ENCODE measurements at regions not wholly inside any gene's neighbourhood (a gene's known extent, or its start where the extent isn't known, plus 50 kb on each side); places are given as distances from the start of the nearest gene placed in this dataset.

GRCh38 chr7:25809441-25809840 is 342.6 kb upstream of the NFE2L3 start:
- Histone ChIP-seq H3K9me3 (replicated peaks) (no peaks in the 10 kb centered on the region), H3K4me1 (no peaks in the 10 kb centered on the region), H3K4me3 (no peak overlapping the region), H3K27me3 (ENCODE audit: low read depth) (peaks cover 4% of the 10 kb centered on the region), H3K36me3 (no peaks in the 10 kb centered on the region), H3K27ac (replicated peaks) (no peak overlapping the region)
- intact Hi-C loops (cut with micrococcal nuclease), result no loop called here
- no peak for TF ChIP-seq CTCF (IDR thresholded peaks at IDR 0.05; ENCODE audit: borderline replicate concordance)
- no peak for DNase-seq

- Histone ChIP-seq H3K27ac (replicated peaks) (no peak overlapping the region), H3K4me3 (no peak overlapping the region), H3K9me3 (replicated peaks) (no peaks in the 10 kb centered on the region), H3K4me1 (no peaks in the 10 kb centered on the region), H3K27me3 (ENCODE audit: low read depth) (peaks cover 4% of the 10 kb centered on the region), H3K36me3 (no peaks in the 10 kb centered on the region)
- DNase-seq, result no peak
- intact Hi-C loops (cut with micrococcal nuclease), result no loop called here
- TF ChIP-seq CTCF (IDR thresholded peaks at IDR 0.05; ENCODE audit: borderline replicate concordance), result no peak
Observed at GRCh38 chr7:25812086-25812850, 339.7 kb upstream of the NFE2L3 start.

GRCh38 chr7:25813381-25813780 is 338.6 kb upstream of the NFE2L3 start:
- Histone ChIP-seq H3K4me3 (no peak overlapping the region), H3K27me3 (ENCODE audit: low read depth) (no peaks in the 10 kb centered on the region), H3K36me3 (no peaks in the 10 kb centered on the region), H3K27ac (replicated peaks) (no peak overlapping the region), H3K9me3 (replicated peaks) (no peaks in the 10 kb centered on the region), H3K4me1 (no peaks in the 10 kb centered on the region)
- no peak for DNase-seq
- intact Hi-C loops (cut with micrococcal nuclease), result no loop called here
- no peak for TF ChIP-seq CTCF (IDR thresholded peaks at IDR 0.05; ENCODE audit: borderline replicate concordance)

GRCh38 chr7:25815711-25816110 is 336.3 kb upstream of the NFE2L3 start:
- intact Hi-C loops (cut with micrococcal nuclease), result no loop called here
- DNase-seq, result no peak

GRCh38 chr7:25820432-25821040 is 331.5 kb upstream of the NFE2L3 start:
- H3K27ac ChIP-seq (replicated peaks), result no peak overlapping the region

More at GRCh38 chr7:25815711-25816110, 336.3 kb upstream of the NFE2L3 start:
- Histone ChIP-seq H3K36me3 (no peaks in the 10 kb centered on the region), H3K9me3 (replicated peaks) (no peaks in the 10 kb centered on the region), H3K27ac (replicated peaks) (no peak overlapping the region), H3K27me3 (ENCODE audit: low read depth) (peaks cover 4% of the 10 kb centered on the region), H3K4me3 (no peak overlapping the region), H3K4me1 (no peaks in the 10 kb centered on the region)
- TF ChIP-seq CTCF (IDR thresholded peaks at IDR 0.05; ENCODE audit: borderline replicate concordance), result no peak

More at GRCh38 chr7:25820432-25821040, 331.5 kb upstream of the NFE2L3 start:
- Histone ChIP-seq H3K9me3 (replicated peaks) (no peaks in the 10 kb centered on the region), H3K4me3 (no peak overlapping the region), H3K27me3 (ENCODE audit: low read depth) (peaks cover 20% of the 10 kb centered on the region), H3K36me3 (no peaks in the 10 kb centered on the region), H3K4me1 (no peaks in the 10 kb centered on the region)
- intact Hi-C loops (cut with micrococcal nuclease), result no loop called here
- peak; percentile 24 for TF ChIP-seq CTCF (IDR thresholded peaks at IDR 0.05; ENCODE audit: borderline replicate concordance)
- no peak for DNase-seq

All from left ventricle myocardium inferior (tissue), 1 donor.